ENCODE measurements at regions not wholly inside any gene's neighbourhood (a gene's known extent, or its start where the extent isn't known, plus 50 kb on each side); places are given as distances from the start of the nearest gene placed in this dataset.

- TF ChIP-seq CTCF (conservative IDR thresholded peaks at IDR 0.05; ENCODE audit: low read length), result no peak
Observed at GRCh38 chr3:84881288-84881687, 77.5 kb upstream of the CADM2 start.

GRCh38 chr3:84885199-84885882, 73.4 kb upstream of the CADM2 start:
- Histone ChIP-seq H3K27me3 (ENCODE audit: insufficient read depth, low read length, poor library complexity, severe bottlenecking) (no peaks in the 10 kb centered on the region), H3K4me3 (ENCODE audit: low read length, poor library complexity, severe bottlenecking) (no peak overlapping the region), H3K9me3 (ENCODE audit: insufficient read depth, low read depth, low read length) (no peaks in the 10 kb centered on the region; the same call in 1 of the 2 replicates), H4K20me1 (ENCODE audit: insufficient read depth, low read length, poor library complexity, severe bottlenecking) (no peaks in the 10 kb centered on the region), H3K9me2 (replicated peaks; ENCODE audit: low read depth, low read length) (no peaks in the 10 kb centered on the region), H2AFZ (ENCODE audit: low read length) (no peak overlapping the region), H3K4me1 (ENCODE audit: insufficient read depth, low read length, poor library complexity, severe bottlenecking) (no peaks in the 10 kb centered on the region), H3K79me2 (ENCODE audit: insufficient read depth, low read length) (no peaks in the 10 kb centered on the region), H3K9ac (ENCODE audit: low read depth, low read length, poor library complexity, severe bottlenecking) (no peak overlapping the region), H3K4me2 (ENCODE audit: low read depth, low read length, poor library complexity, severe bottlenecking) (no peak overlapping the region), H3F3A (ENCODE audit: low read depth) (no peaks in the 10 kb centered on the region), H3K36me3 (ENCODE audit: insufficient read depth, low read length) (no peaks in the 10 kb centered on the region)
- TF ChIP-seq CTCF (conservative IDR thresholded peaks at IDR 0.05; ENCODE audit: low read length), result no peak

More at GRCh38 chr3:84881288-84881687, 77.5 kb upstream of the CADM2 start:
- Histone ChIP-seq H3K4me1 (ENCODE audit: insufficient read depth, low read length, poor library complexity, severe bottlenecking) (no peaks in the 10 kb centered on the region), H3K9me3 (ENCODE audit: insufficient read depth, low read depth, low read length) (no peaks in the 10 kb centered on the region; the same call in 1 of the 2 replicates), H3K4me2 (ENCODE audit: low read depth, low read length, poor library complexity, severe bottlenecking) (no peak overlapping the region), H3K36me3 (ENCODE audit: insufficient read depth, low read length) (no peaks in the 10 kb centered on the region), H3K27me3 (ENCODE audit: insufficient read depth, low read length, poor library complexity, severe bottlenecking) (no peaks in the 10 kb centered on the region), H3K79me2 (ENCODE audit: insufficient read depth, low read length) (no peaks in the 10 kb centered on the region), H4K20me1 (ENCODE audit: insufficient read depth, low read length, poor library complexity, severe bottlenecking) (no peaks in the 10 kb centered on the region), H3F3A (ENCODE audit: low read depth) (no peaks in the 10 kb centered on the region), H3K9ac (ENCODE audit: low read depth, low read length, poor library complexity, severe bottlenecking) (no peak overlapping the region), H2AFZ (ENCODE audit: low read length) (no peak overlapping the region), H3K4me3 (ENCODE audit: low read length, poor library complexity, severe bottlenecking) (no peak overlapping the region), H3K9me2 (replicated peaks; ENCODE audit: low read depth, low read length) (no peaks in the 10 kb centered on the region)

GRCh38 chr3:84891851-84892250, 66.9 kb upstream of the CADM2 start:
- no peaks in the 10 kb centered on the region for H3K4me1 ChIP-seq (ENCODE audit: insufficient read depth, low read length, poor library complexity, severe bottlenecking)
- no peaks in the 10 kb centered on the region for H4K20me1 ChIP-seq (ENCODE audit: insufficient read depth, low read length, poor library complexity, severe bottlenecking)
- no peak overlapping the region for H3K4me2 ChIP-seq (ENCODE audit: low read depth, low read length, poor library complexity, severe bottlenecking)
- H3K9ac ChIP-seq (ENCODE audit: low read depth, low read length, poor library complexity, severe bottlenecking), result no peak overlapping the region
- no peaks in the 10 kb centered on the region for H3K79me2 ChIP-seq (ENCODE audit: insufficient read depth, low read length)
- H3K4me3 ChIP-seq (ENCODE audit: low read length, poor library complexity, severe bottlenecking), result no peak overlapping the region
- no peaks in the 10 kb centered on the region for H3K27me3 ChIP-seq (ENCODE audit: insufficient read depth, low read length, poor library complexity, severe bottlenecking)
- no peak overlapping the region for H2AFZ ChIP-seq (ENCODE audit: low read length)
- H3K9me2 ChIP-seq (replicated peaks; ENCODE audit: low read depth, low read length), result no peaks in the 10 kb centered on the region
- no peaks in the 10 kb centered on the region for H3K36me3 ChIP-seq (ENCODE audit: insufficient read depth, low read length)
- no peaks in the 10 kb centered on the region for H3F3A ChIP-seq (ENCODE audit: low read depth)
- no peak for TF ChIP-seq CTCF (conservative IDR thresholded peaks at IDR 0.05; ENCODE audit: low read length)
- no peak for TF ChIP-seq EZH2phosphoT487 (IDR thresholded peaks at IDR 0.05; ENCODE audit: borderline replicate concordance)
- no peaks in the 10 kb centered on the region for H3K9me3 ChIP-seq (ENCODE audit: insufficient read depth, low read depth, low read length)
